HG03064 (cell line): ENCODE measurements at regions not wholly inside any gene's neighbourhood (a gene's known extent, or its start where the extent isn't known, plus 50 kb on each side); places are given as distances from the start of the nearest gene placed in this dataset.
"Not testable (repeated sequence)": the region's sequence is repeated elsewhere in the genome, so short reads cannot be mapped to it uniquely, and the experiment has no call there.

Experiments
- ATAC-seq: cut with Tn5 transposase; IDR thresholded peaks from one replicate; pipeline ENCODE4 v1.9.1; 2021; ENCODE audit warnings: low read depth; ENCODE audit not compliant: unreplicated experiment

- ATAC-seq = not testable (repeated sequence)
Observed at GRCh38 chr5:34261020-34261419, 218.0 kb upstream of the C1QTNF3 start.

DNA sequence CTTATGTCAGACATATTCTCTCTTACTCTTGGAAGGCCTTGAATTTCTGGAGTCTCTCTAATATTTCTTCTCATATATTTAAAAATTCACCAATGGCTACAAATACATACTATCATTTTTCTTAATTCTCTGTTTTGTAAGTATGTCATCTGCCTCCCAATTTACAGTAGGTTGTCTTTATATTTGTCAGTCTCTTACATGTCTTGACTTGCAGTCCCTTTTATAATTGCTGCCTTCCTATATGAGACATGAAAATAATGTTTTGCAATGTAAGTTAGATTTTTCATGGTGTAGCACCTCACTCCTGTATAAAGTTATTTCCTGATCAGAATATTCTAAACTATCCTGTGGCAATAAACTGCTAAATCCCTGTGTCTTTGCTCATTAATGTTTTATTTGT is 223.1 kb upstream of the C1QTNF3 start:
- not testable (repeated sequence) for ATAC-seq

GRCh38 chr5:34296759-34297158 is 253.7 kb upstream of the C1QTNF3 start:
- ATAC-seq = not testable (repeated sequence)

- not testable (repeated sequence) for ATAC-seq
Observed at GRCh38 chr5:34329201-34329600, 286.2 kb upstream of the C1QTNF3 start.

DNA sequence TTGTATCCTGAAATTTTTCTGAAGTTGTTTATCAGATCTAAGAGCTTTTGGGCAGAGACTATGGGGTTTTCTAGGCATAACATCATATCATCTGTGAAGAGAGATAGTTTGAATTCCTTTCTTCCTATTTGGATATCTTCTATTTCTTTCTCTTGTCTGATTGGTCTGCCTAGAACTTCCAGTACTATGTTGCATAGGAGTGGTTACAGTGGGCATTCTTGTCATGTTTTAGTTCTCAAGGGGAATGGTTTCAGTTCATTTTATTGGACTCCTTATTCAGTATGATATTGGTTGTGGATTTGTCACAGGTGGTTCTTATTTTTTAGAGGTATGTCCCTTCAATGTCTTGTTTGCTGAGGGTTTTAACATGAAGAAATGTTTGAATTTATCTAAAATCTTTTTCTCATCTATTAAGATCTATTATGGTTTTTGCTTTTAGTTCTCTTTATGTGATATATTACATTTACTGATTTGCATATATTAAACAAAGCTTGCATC is 286.6 kb upstream of the C1QTNF3 start:
- not testable (repeated sequence) for ATAC-seq

- ATAC-seq = not testable (repeated sequence)
Observed at GRCh38 chr5:34331928-34332454, 289.0 kb upstream of the C1QTNF3 start.

- ATAC-seq = not testable (repeated sequence)
Observed at GRCh38 chr5:34339408-34340001, 296.5 kb upstream of the C1QTNF3 start.

- ATAC-seq = not testable (repeated sequence)
Observed at GRCh38 chr5:34354440-34354839, 301.7 kb upstream of the RAI14 start.

DNA sequence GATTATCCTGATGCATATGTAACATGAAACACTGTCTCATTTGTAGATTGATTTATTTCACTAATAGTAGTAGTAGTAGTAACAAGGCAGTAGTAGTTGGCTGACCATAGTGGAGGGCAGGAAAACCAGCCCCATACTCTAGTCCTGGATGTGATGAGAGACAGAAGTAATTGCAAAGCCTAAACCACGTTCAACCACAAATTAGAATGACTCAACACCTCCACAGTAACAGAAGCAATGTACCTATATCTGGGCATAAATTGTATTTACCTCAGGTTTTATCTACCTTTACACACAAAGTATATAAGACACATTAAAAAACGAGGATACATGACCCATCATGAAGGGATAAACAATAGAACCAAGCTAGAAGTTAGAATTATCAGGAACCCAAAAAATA is 284.7 kb upstream of the RAI14 start:
- not testable (repeated sequence) for ATAC-seq

GRCh38 chr5:34371817-34372216 is 284.3 kb upstream of the RAI14 start:
- ATAC-seq = not testable (repeated sequence)

DNA sequence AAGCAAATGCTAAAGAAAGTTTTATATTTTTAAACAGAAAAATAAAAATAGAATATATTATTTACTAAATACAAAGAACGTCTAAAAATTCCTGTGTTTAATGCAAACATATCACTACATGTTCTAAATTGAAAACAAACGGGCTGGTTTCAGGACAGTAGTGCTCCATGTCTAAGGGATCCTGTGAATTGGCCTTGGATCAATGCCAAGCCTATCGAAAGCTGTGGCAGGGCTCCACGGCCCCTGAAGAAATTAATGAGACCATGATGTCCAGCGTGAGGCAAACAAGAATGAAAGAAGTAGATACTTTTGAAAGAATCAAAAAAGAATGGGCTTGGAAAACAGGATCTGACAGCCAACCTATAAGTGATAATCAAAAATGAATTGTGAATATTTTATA is 283.4 kb upstream of the RAI14 start:
- ATAC-seq = not testable (repeated sequence)

- not testable (repeated sequence) for ATAC-seq
Observed at GRCh38 chr5:34377651-34378050, 278.5 kb upstream of the RAI14 start.

DNA sequence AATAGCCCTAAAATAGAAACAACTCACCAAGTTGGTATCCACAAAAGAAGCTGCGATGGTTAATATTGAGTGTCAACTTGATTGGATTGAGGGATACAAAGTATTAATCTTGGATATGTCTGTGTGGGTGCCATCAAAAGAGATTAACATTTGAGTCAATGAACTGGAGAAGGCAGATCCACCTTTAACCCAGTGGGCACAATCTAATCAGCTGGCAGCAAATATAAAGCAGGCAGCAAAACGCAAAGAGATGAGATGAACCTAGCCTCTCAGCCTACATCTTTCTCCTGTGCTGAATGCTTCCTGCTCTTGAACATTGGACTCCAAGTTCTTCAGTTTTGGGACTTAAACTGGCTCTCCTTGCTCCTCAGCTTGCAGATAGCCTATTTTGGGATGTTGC is 277.6 kb upstream of the RAI14 start:
- not testable (repeated sequence) for ATAC-seq

DNA sequence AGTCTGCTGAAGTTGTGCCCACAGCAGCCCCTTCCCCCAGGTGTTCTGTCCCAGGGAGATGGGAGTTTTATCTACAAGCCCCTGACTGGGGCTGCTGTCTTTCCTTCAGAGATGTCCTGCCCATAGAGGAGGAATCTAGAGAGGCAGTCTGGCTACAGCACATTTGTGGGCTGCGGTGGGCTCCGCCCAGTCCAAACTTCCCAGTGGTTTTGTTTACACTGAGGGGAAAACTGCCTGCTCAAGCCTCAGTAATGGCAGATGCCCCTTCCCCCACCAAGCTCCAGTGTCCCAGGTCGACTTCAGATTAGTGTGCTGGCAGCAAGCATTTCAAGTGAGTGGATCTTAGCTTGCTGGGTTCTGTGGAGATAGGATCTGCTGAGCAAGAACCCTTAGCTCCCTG is 267.4 kb upstream of the RAI14 start:
- not testable (repeated sequence) for ATAC-seq

DNA sequence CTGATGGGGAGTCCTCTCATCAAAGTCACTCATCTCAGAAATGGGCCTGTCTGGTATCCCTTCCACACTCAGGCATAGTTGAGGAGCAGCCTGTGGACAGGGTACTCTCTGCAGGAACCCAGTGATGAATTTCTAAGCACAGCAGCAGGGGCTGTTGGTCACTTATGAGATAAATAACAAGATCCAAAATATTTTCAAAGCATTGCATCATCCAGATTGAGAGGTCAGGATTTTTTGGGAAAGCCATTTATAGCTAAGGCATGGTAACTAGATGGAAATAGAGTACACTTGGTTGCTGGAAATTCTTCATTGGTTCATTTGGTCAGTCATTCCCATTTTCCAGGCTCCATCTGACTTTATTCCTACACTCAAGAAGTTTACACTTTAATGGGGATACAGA is 246.8 kb upstream of the RAI14 start:
- ATAC-seq = no peak

- no peak for ATAC-seq
Observed at GRCh38 chr5:34410411-34411139, 245.6 kb upstream of the RAI14 start.

DNA sequence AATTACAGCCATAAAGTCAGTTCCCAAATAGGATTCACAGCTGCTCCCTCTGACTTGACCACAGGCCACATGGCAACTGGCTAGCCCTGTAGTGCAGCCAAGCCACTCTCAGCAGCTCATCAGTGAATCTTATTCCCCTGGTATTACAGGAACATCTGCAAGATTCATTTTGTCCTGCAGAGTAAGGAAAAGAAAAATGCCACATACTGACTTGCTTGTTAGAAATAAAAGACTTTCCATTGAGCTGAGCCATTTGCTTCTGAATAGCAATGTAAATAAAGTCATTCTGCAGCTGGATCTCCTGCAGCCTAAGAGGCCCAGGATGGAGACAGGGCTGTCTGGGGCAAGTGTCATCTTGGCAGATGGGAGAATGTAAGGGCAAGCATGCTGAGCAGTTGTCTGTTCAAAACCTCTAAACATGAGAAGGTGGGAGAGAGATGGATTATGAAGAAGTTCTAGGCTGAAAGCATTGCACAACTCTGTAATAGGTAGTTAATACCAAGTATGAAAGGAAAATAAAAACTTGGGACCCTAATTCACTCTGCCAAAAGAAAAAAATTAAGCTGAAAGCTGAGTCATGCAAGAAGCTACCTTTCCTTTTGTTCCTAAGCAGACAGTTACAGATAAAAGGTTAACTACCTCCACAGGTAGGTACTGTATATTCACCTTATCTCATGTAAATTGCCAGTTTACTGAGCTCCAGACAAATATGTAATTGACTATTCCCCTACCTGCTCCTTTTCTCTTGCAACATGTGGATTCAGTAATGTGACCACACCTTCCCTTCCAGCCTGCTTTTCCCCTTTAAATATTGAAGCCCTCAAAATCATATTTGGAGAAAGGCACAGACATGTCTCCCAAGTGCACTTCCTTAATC is 244.4 kb upstream of the RAI14 start:
- ATAC-seq = no peak

GRCh38 chr5:34412736-34413135 is 243.4 kb upstream of the RAI14 start:
- no peak for ATAC-seq

DNA sequence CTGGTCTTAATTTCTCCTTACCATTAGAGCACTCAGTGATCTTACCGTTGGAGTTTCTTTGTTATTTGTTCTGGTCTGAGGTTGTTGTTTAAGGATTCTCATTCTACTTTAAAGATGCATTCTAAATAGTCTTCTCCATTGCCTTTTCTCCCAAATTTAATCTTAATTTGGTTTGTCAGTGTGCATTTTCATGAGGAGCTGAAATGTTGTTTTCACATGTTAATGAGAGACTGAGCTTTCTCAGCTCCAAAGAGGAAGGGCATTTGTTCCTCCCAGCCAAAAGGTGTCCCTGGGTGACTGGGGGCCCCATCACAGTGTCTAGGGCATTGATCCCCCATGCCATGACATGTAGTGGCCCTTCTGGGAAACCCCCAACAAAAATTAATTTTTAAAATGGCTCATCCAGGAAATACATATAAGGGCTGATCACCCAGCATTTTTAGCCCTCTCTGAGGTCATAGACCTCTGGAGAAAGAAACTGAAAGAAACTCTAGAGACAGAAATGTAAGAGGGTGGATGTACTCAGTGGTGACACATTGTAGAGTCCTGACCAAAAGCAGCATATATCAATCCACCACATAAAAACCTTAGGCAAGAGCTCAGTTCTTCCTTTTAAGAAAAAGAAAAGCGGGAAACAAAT is 240.4 kb upstream of the RAI14 start:
- ATAC-seq = peak; percentile 98

DNA sequence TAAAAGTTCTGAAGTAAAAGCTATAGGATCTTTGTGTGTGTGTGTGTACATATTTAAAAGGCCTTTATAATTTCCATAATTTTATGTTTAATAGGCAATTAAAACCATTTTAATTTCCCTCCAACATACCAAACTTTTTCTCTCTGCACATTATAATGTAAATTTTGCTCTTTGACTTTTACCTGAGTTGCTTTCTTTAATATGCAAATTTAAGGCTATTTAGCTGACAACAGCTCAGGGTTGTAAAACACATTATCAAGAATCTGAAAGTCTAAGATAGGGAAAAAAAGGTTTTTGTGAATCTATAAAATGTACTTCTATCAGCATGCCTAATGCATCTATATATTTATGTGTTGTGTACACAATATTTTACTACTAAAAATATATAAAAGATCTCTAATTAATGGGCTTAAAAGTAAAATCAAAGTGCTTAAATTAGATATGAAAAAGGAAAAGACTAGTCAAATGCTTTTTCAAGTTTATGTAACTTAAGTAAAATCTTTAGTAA is 239.6 kb upstream of the RAI14 start:
- ATAC-seq = no peak
